H1 (cell line): ENCODE measurements at regions not wholly inside any gene's neighbourhood (a gene's known extent, or its start where the extent isn't known, plus 50 kb on each side); places are given as distances from the start of the nearest gene placed in this dataset.

ENCODE experiments used
- GABPA ChIP-seq: IDR thresholded peaks from 2 replicates; pipeline ENCODE4 v1.6.1; 2011; ENCODE audit warnings: mild to moderate bottlenecking, low read length, moderate library complexity, borderline replicate concordance; ENCODE audit not compliant: insufficient read depth

DNA sequence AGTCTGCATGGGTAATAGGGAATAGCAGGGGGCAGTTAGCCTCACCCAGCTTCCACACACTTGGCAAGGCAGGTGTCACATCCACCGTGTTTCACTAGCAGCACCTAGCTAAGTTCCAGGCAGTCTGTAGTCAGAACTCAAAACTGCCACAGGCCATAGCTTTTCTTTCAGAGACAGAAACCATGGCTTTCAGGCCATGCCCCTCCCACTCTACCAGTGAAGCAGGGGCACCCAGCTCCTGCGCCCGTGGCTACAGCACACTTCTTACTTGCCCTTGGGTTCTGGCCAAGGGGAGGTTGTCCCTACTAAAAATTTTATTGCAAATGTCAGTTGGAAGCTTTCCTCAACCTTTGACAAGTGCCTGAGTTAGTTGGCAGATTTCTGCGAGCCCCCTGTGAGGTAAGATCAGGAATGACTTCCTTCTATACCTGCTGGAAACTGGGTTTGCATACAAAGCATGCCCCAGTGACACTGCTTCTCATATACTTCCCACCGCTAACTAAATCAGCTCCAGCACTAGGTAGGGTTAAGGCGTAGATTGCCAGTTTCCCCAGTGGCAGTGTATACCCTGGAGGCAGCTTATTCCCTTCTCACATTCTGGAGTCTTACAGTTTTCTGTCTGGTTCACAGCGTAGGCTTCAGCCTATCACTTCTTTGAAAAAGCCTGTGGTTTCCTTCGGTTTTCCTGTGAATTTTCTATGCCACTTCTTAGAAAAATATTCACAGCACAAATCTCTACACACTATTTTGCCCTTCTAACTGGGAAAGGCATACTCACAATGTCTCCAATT, 139.0 kb upstream of the LUZP2 start (continued):
- no peak for TF ChIP-seq GABPA
